GM23338 (cell line): ENCODE measurements at regions not wholly inside any gene's neighbourhood (a gene's known extent, or its start where the extent isn't known, plus 50 kb on each side); places are given as distances from the start of the nearest gene placed in this dataset.

Experiments
- ATAC-seq: fragments of 200-7000 bp; cut with Tn5 transposase; 3 replicates; pipeline ENCODE4 v1.9.1; 2020
- DNase-seq: peaks from one replicate; pipeline ENCODE4 v3.0.0-alpha.2; 2015; ENCODE audit warnings: low spot score
- H2AFZ ChIP-seq: fragments of 200-600 bp; sonication (generic); 2 replicates; pipeline ENCODE4 v1.8.0; 2016; ENCODE audit warnings: antibody characterized with exemption, mild to moderate bottlenecking, moderate library complexity
- H3F3A ChIP-seq: fragments of 200-600 bp; sonication (generic); replicated peaks from 2 replicates; pipeline ENCODE4 v1.8.0; 2017; ENCODE audit warnings: antibody characterized with exemption, mixed run types, low read depth
- H3K27ac ChIP-seq: fragments of 200-600 bp; sonication (generic); 2 replicates; pipeline ENCODE4 v1.6.1; 2016; ENCODE audit warnings: low read depth
- H3K27me3 ChIP-seq: fragments of 200-600 bp; sonication (generic); 2 replicates; pipeline ENCODE4 v1.8.0; 2016; ENCODE audit warnings: mild to moderate bottlenecking, mixed run types, moderate library complexity; ENCODE audit not compliant: insufficient read depth
- H3K36me3 ChIP-seq: fragments of 200-600 bp; sonication (generic); 2 replicates; pipeline ENCODE4 v1.8.0; 2016; ENCODE audit warnings: mild to moderate bottlenecking; ENCODE audit not compliant: insufficient read depth
- H3K4me1 ChIP-seq: fragments of 200-600 bp; sonication (generic); 2 replicates; pipeline ENCODE4 v1.8.0; 2016; ENCODE audit warnings: mild to moderate bottlenecking, moderate library complexity; ENCODE audit not compliant: insufficient read depth
- H3K4me2 ChIP-seq: fragments of 200-600 bp; sonication (generic); 2 replicates; pipeline ENCODE4 v1.7.1; 2017; ENCODE audit warnings: mixed run types
- H3K4me3 ChIP-seq: fragments of 200-600 bp; sonication (generic); 2 replicates; pipeline ENCODE4 v1.6.1; 2016; ENCODE audit warnings: mixed run types
- H3K79me2 ChIP-seq: fragments of 200-600 bp; sonication (generic); replicated peaks from 2 replicates; pipeline ENCODE4 v1.8.0; 2017; ENCODE audit warnings: mild to moderate bottlenecking; ENCODE audit not compliant: insufficient read depth
- H3K9me2 ChIP-seq: fragments of 200-600 bp; sonication (generic); 2 replicates; pipeline ENCODE4 v1.8.0; 2017; ENCODE audit not compliant: insufficient read depth
- H4K20me1 ChIP-seq: fragments of 200-600 bp; sonication (generic); replicated peaks from 2 replicates; pipeline ENCODE4 v1.8.0; 2017; ENCODE audit warnings: mild to moderate bottlenecking; ENCODE audit not compliant: insufficient read depth
- H3K27ac Mint-ChIP-seq: 2 replicates; pipeline ENCODE4 v1.8.0; 2020; ENCODE audit warnings: inconsistent platforms, mild to moderate bottlenecking, moderate library complexity, mixed read lengths
- H3K27me3 Mint-ChIP-seq: 3 replicates; pipeline ENCODE4 v1.8.0; 2022; ENCODE audit warnings: low read depth, mild to moderate bottlenecking, moderate library complexity, mixed read lengths, inconsistent platforms; ENCODE audit not compliant: insufficient read depth, poor library complexity
- H3K36me3 Mint-ChIP-seq: 3 replicates; pipeline ENCODE4 v1.8.0; 2021; ENCODE audit warnings: low read depth, mild to moderate bottlenecking, inconsistent platforms, moderate library complexity, mixed read lengths
- H3K4me1 Mint-ChIP-seq: 3 replicates; pipeline ENCODE4 v1.8.0; 2020; ENCODE audit warnings: mild to moderate bottlenecking, inconsistent platforms, mixed read lengths
- H3K4me3 Mint-ChIP-seq: 3 replicates; pipeline ENCODE4 v1.8.0; 2021; ENCODE audit warnings: moderate library complexity, mild to moderate bottlenecking, inconsistent platforms, mixed read lengths
- H3K9me3 Mint-ChIP-seq: 3 replicates; pipeline ENCODE4 v1.8.0; 2020; ENCODE audit warnings: moderate library complexity, mild to moderate bottlenecking, inconsistent platforms, mixed read lengths
- CREB1 ChIP-seq: fragments of 250-450 bp; sonication (Bioruptor Pico); IDR thresholded peaks from 2 replicates; pipeline ENCODE4 v1.5.0; 2020; ENCODE audit warnings: low read depth, mild to moderate bottlenecking, moderate library complexity
- EZH2phosphoT487 ChIP-seq: fragments of 200-600 bp; sonication (generic); IDR thresholded peaks from one replicate; pipeline ENCODE4 v1.8.1; 2018; ENCODE audit warnings: antibody characterized with exemption; ENCODE audit not compliant: unreplicated experiment
- JUNB ChIP-seq: IDR thresholded peaks from one replicate; pipeline ENCODE4 v1.6.1; 2016; ENCODE audit warnings: antibody characterized with exemption; ENCODE audit not compliant: unreplicated experiment
- NANOG ChIP-seq: IDR thresholded peaks from 2 replicates; pipeline ENCODE4 v1.6.1; 2016; ENCODE audit warnings: antibody characterized with exemption, borderline replicate concordance
- POLR2AphosphoS5 ChIP-seq: IDR thresholded peaks from 2 replicates; pipeline ENCODE4 v1.6.1; 2016; ENCODE audit warnings: antibody characterized with exemption, low read depth
- STAT1 ChIP-seq: IDR thresholded peaks from one replicate; pipeline ENCODE4 v1.6.1; 2016; ENCODE audit warnings: antibody characterized with exemption; ENCODE audit not compliant: unreplicated experiment
- ZNF114 ChIP-seq: fragments of 250-450 bp; sonication (Bioruptor Pico); IDR thresholded peaks from 2 replicates; pipeline ENCODE4 v1.5.0; 2020; ENCODE audit warnings: mild to moderate bottlenecking, moderate library complexity
- TF ChIP-seq, protein P1 (sequence below): IDR thresholded peaks from 2 replicates; pipeline ENCODE4 v1.6.1; 2016; ENCODE audit warnings: antibody characterized with exemption
- TF ChIP-seq, protein P2 (sequence below): IDR thresholded peaks from one replicate; pipeline ENCODE4 v1.6.1; 2018; ENCODE audit warnings: antibody characterized with exemption; ENCODE audit not compliant: unreplicated experiment
- TF ChIP-seq, protein P3 (sequence below), 2 experiments: fragments of 200-600 bp in 1 of 2; sonication (generic) in 1 of 2; conservative IDR thresholded peaks; 2 replicates each; pipeline versions ENCODE4 v1.5.1 to v1.6.1; 2016 to 2017; ENCODE audit warnings: antibody characterized with exemption in 2 of 2, low read depth in 2 of 2, mild to moderate bottlenecking in 2 of 2, moderate library complexity in 1 of 2
- TF ChIP-seq, protein P4 (sequence below): fragments of 250-450 bp; sonication (Bioruptor Pico); IDR thresholded peaks from 2 replicates; pipeline ENCODE4 v1.5.0; 2020; ENCODE audit warnings: mild to moderate bottlenecking, moderate library complexity

DNA sequence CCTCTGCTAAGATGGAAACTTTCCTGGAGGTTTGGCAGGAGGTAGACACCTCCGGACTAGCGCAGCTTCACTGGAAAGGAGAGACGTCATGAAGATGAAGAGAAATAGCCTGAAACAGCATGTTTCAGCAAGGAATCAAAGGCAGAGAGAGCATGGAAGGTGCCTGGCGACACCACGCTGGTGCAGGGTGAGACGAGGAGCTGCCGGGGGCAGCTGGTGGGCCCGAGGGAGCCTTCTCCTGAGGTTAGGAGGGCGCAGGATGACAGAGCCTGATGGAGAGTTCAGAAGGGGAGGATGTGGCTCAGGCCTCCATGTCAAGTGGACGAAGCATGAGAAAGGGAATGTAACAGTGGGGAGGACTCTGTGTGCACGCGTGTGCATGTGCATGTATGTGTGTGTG lies 113.6 kb downstream of the TPRA1 start:
- H3K27me3 ChIP-seq, result no peaks in the 10 kb centered on the region
- no peak overlapping the region for H2AFZ ChIP-seq
- H3K4me3 ChIP-seq, result no peak overlapping the region
- DNase-seq, result no peak
- Mint-ChIP-seq H3K4me3 (no peak overlapping the region), H3K4me1 (peaks cover 19% of the 10 kb centered on the region), H3K36me3 (no peaks in the 10 kb centered on the region), H3K9me3 (no peaks in the 10 kb centered on the region), H3K27me3 (peaks cover 7% of the 10 kb centered on the region), H3K27ac (no peak overlapping the region)
- TF ChIP-seq JUNB (no peak), ZNF114 (CRISPR knock-in tag) (no peak), CREB1 (CRISPR knock-in tag) (no peak), EZH2phosphoT487 (no peak), NANOG (no peak), STAT1 (no peak), POLR2AphosphoS5 (no peak)
- TF ChIP-seq, protein P1, sequence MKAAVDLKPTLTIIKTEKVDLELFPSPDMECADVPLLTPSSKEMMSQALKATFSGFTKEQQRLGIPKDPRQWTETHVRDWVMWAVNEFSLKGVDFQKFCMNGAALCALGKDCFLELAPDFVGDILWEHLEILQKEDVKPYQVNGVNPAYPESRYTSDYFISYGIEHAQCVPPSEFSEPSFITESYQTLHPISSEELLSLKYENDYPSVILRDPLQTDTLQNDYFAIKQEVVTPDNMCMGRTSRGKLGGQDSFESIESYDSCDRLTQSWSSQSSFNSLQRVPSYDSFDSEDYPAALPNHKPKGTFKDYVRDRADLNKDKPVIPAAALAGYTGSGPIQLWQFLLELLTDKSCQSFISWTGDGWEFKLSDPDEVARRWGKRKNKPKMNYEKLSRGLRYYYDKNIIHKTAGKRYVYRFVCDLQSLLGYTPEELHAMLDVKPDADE, result no peak
- TF ChIP-seq, protein P2, sequence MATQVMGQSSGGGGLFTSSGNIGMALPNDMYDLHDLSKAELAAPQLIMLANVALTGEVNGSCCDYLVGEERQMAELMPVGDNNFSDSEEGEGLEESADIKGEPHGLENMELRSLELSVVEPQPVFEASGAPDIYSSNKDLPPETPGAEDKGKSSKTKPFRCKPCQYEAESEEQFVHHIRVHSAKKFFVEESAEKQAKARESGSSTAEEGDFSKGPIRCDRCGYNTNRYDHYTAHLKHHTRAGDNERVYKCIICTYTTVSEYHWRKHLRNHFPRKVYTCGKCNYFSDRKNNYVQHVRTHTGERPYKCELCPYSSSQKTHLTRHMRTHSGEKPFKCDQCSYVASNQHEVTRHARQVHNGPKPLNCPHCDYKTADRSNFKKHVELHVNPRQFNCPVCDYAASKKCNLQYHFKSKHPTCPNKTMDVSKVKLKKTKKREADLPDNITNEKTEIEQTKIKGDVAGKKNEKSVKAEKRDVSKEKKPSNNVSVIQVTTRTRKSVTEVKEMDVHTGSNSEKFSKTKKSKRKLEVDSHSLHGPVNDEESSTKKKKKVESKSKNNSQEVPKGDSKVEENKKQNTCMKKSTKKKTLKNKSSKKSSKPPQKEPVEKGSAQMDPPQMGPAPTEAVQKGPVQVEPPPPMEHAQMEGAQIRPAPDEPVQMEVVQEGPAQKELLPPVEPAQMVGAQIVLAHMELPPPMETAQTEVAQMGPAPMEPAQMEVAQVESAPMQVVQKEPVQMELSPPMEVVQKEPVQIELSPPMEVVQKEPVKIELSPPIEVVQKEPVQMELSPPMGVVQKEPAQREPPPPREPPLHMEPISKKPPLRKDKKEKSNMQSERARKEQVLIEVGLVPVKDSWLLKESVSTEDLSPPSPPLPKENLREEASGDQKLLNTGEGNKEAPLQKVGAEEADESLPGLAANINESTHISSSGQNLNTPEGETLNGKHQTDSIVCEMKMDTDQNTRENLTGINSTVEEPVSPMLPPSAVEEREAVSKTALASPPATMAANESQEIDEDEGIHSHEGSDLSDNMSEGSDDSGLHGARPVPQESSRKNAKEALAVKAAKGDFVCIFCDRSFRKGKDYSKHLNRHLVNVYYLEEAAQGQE, result no peak
- TF ChIP-seq, protein P3, sequence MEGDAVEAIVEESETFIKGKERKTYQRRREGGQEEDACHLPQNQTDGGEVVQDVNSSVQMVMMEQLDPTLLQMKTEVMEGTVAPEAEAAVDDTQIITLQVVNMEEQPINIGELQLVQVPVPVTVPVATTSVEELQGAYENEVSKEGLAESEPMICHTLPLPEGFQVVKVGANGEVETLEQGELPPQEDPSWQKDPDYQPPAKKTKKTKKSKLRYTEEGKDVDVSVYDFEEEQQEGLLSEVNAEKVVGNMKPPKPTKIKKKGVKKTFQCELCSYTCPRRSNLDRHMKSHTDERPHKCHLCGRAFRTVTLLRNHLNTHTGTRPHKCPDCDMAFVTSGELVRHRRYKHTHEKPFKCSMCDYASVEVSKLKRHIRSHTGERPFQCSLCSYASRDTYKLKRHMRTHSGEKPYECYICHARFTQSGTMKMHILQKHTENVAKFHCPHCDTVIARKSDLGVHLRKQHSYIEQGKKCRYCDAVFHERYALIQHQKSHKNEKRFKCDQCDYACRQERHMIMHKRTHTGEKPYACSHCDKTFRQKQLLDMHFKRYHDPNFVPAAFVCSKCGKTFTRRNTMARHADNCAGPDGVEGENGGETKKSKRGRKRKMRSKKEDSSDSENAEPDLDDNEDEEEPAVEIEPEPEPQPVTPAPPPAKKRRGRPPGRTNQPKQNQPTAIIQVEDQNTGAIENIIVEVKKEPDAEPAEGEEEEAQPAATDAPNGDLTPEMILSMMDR (conservative IDR thresholded peaks at IDR 0.05; ENCODE audit: low read depth in 2 of 2), result no peak
- TF ChIP-seq, protein P4, sequence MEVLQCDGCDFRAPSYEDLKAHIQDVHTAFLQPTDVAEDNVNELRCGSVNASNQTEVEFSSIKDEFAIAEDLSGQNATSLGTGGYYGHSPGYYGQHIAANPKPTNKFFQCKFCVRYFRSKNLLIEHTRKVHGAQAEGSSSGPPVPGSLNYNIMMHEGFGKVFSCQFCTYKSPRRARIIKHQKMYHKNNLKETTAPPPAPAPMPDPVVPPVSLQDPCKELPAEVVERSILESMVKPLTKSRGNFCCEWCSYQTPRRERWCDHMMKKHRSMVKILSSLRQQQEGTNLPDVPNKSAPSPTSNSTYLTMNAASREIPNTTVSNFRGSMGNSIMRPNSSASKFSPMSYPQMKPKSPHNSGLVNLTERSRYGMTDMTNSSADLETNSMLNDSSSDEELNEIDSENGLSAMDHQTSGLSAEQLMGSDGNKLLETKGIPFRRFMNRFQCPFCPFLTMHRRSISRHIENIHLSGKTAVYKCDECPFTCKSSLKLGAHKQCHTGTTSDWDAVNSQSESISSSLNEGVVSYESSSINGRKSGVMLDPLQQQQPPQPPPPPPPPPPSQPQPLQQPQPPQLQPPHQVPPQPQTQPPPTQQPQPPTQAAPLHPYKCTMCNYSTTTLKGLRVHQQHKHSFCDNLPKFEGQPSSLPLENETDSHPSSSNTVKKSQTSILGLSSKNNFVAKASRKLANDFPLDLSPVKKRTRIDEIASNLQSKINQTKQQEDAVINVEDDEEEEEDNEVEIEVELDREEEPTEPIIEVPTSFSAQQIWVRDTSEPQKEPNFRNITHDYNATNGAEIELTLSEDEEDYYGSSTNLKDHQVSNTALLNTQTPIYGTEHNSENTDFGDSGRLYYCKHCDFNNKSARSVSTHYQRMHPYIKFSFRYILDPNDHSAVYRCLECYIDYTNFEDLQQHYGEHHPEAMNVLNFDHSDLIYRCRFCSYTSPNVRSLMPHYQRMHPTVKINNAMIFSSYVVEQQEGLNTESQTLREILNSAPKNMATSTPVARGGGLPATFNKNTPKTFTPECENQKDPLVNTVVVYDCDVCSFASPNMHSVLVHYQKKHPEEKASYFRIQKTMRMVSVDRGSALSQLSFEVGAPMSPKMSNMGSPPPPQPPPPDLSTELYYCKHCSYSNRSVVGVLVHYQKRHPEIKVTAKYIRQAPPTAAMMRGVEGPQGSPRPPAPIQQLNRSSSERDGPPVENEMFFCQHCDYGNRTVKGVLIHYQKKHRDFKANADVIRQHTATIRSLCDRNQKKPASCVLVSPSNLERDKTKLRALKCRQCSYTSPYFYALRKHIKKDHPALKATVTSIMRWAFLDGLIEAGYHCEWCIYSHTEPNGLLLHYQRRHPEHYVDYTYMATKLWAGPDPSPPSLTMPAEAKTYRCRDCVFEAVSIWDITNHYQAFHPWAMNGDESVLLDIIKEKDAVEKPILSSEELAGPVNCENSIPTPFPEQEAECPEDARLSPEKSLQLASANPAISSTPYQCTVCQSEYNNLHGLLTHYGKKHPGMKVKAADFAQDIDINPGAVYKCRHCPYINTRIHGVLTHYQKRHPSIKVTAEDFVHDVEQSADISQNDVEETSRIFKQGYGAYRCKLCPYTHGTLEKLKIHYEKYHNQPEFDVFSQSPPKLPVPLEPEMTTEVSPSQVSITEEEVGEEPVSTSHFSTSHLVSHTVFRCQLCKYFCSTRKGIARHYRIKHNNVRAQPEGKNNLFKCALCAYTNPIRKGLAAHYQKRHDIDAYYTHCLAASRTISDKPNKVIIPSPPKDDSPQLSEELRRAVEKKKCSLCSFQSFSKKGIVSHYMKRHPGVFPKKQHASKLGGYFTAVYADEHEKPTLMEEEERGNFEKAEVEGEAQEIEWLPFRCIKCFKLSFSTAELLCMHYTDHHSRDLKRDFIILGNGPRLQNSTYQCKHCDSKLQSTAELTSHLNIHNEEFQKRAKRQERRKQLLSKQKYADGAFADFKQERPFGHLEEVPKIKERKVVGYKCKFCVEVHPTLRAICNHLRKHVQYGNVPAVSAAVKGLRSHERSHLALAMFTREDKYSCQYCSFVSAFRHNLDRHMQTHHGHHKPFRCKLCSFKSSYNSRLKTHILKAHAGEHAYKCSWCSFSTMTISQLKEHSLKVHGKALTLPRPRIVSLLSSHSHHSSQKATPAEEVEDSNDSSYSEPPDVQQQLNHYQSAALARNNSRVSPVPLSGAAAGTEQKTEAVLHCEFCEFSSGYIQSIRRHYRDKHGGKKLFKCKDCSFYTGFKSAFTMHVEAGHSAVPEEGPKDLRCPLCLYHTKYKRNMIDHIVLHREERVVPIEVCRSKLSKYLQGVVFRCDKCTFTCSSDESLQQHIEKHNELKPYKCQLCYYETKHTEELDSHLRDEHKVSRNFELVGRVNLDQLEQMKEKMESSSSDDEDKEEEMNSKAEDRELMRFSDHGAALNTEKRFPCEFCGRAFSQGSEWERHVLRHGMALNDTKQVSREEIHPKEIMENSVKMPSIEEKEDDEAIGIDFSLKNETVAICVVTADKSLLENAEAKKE (CRISPR knock-in tag), result no peak
- H3K27ac ChIP-seq, result no peak overlapping the region
- ATAC-seq, result no peak
- H3K36me3 ChIP-seq, result no peaks in the 10 kb centered on the region
- no peak overlapping the region for H3K4me2 ChIP-seq
- no peaks in the 10 kb centered on the region for H4K20me1 ChIP-seq
- no peaks in the 10 kb centered on the region for H3K9me2 ChIP-seq
- H3K4me1 ChIP-seq, result 0 out of 2 replicates have a peak, but pooled peaks cover 6% of the 10 kb centered on the region
- H3F3A ChIP-seq, result no peaks in the 10 kb centered on the region
- H3K79me2 ChIP-seq, result no peaks in the 10 kb centered on the region
